CD4-positive, alpha-beta T cell treated with Interferon alpha-2 for 1 hour (primary cell): ENCODE measurements at regions not wholly inside any gene's neighbourhood (a gene's known extent, or its start where the extent isn't known, plus 50 kb on each side); places are given as distances from the start of the nearest gene placed in this dataset.

Experiments used
- DNase-seq, 2 donors: peaks; one replicate each; pipeline ENCODE4 v3.0.0-alpha.2; 2020 to 2022

GRCh38 chr4:108261026-108261425, 92.3 kb upstream of the LEF1 start:
- DNase-seq, result no peak

GRCh38 chr4:108256538-108256937, 87.8 kb upstream of the LEF1 start:
- no peak for DNase-seq

GRCh38 chr4:108255203-108255747, 86.5 kb upstream of the LEF1 start:
- no peak for DNase-seq

- no peak for DNase-seq
Observed at GRCh38 chr4:108249397-108249796, 80.7 kb upstream of the LEF1 start.

GRCh38 chr4:108247387-108248049, 78.8 kb upstream of the LEF1 start:
- DNase-seq, result no peak

- DNase-seq, result no peak
Observed at GRCh38 chr4:108244606-108245005, 75.9 kb upstream of the LEF1 start.

- DNase-seq, result no peak
Observed at GRCh38 chr4:108240366-108240765, 71.6 kb upstream of the LEF1 start.

GRCh38 chr4:108237693-108238092, 69.0 kb upstream of the LEF1 start:
- DNase-seq, result no peak

- DNase-seq, result no peak
Observed at GRCh38 chr4:108236264-108236663, 67.5 kb upstream of the LEF1 start.

- no peak for DNase-seq
Observed at GRCh38 chr4:108227923-108228322, 59.2 kb upstream of the LEF1 start.

- no peak for DNase-seq
Observed at GRCh38 chr4:108224611-108225053, 55.9 kb upstream of the LEF1 start.

GRCh38 chr4:108223313-108223712, 54.6 kb upstream of the LEF1 start:
- DNase-seq, result no peak

GRCh38 chr4:108219998-108220397, 51.3 kb upstream of the LEF1 start:
- no peak for DNase-seq
